ENCODE measurements at regions not wholly inside any gene's neighbourhood (a gene's known extent, or its start where the extent isn't known, plus 50 kb on each side); places are given as distances from the start of the nearest gene placed in this dataset.

- TF ChIP-seq POLR2AphosphoS5 (IDR thresholded peaks at IDR 0.05) (no peak), CTCF (IDR thresholded peaks at IDR 0.05) (no peak)
Observed at GRCh38 chr5:29039994-29040393, 2001.6 kb upstream of the CDH9 start.
